ENCODE measurements at regions not wholly inside any gene's neighbourhood (a gene's known extent, or its start where the extent isn't known, plus 50 kb on each side); places are given as distances from the start of the nearest gene placed in this dataset.
A peak's percentile ranks its signal among the peaks of the same experiment; 100 is the strongest.

DNA sequence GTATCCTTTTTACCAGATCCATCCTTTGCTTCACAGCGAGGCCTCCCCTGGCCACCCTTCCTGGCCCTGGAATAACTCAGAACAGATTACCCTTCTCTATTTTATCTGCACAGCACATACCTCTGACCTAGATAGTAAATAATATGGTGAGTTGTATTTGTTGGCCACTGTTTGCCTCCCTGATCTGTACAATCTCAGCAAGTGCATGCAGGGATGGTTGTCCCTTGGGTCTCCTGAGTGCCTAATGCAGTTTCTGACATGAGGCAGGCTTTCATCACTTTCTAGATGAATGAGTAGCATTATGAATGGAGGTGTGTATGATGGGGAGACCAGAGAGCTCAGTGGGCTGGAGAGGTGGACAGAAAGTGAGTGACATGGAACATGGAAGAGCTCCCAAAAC is 525.1 kb upstream of the IGFBP3 start:
- in situ Hi-C loops (cut with HindIII; ENCODE audit: low pct_unique_long_range_greater_than_20kb, low sequenced_read_pairs), result no loop called here
- TF ChIP-seq JUND (IDR thresholded peaks at IDR 0.05; ENCODE audit: low read depth), result no peak
- no peak for DNase-seq (ENCODE audit: low read depth in 1 of 2, low spot score in 1 of 2)

- TF ChIP-seq JUND (IDR thresholded peaks at IDR 0.05; ENCODE audit: low read depth), result no peak
- in situ Hi-C loops (cut with HindIII; ENCODE audit: low pct_unique_long_range_greater_than_20kb, low sequenced_read_pairs), result no loop called here
- DNase-seq (ENCODE audit: low read depth in 1 of 2, low spot score in 1 of 2), result no peak
Observed at GRCh38 chr7:46444256-46444655, 523.2 kb upstream of the IGFBP3 start.

- no peak for TF ChIP-seq JUND (IDR thresholded peaks at IDR 0.05; ENCODE audit: low read depth)
- DNase-seq (ENCODE audit: low read depth in 1 of 2, low spot score in 1 of 2), result no peak
- in situ Hi-C loops (cut with HindIII; ENCODE audit: low pct_unique_long_range_greater_than_20kb, low sequenced_read_pairs), result no loop called here
Observed at GRCh38 chr7:46440186-46440585, 519.1 kb upstream of the IGFBP3 start.

GRCh38 chr7:46432708-46433107 is 511.6 kb upstream of the IGFBP3 start:
- TF ChIP-seq JUND (IDR thresholded peaks at IDR 0.05; ENCODE audit: low read depth), result no peak
- peak in 1 of 2 experiments; percentile 26 for DNase-seq (ENCODE audit: low read depth in 1 of 2, low spot score in 1 of 2)
- in situ Hi-C loops (cut with HindIII; ENCODE audit: low pct_unique_long_range_greater_than_20kb, low sequenced_read_pairs), result no loop called here

- in situ Hi-C loops (cut with HindIII; ENCODE audit: low pct_unique_long_range_greater_than_20kb, low sequenced_read_pairs), result no loop called here
- TF ChIP-seq JUND (IDR thresholded peaks at IDR 0.05; ENCODE audit: low read depth), result no peak
- no peak for DNase-seq (ENCODE audit: low read depth in 1 of 2, low spot score in 1 of 2)
Observed at GRCh38 chr7:46428295-46428694, 507.2 kb upstream of the IGFBP3 start.

DNA sequence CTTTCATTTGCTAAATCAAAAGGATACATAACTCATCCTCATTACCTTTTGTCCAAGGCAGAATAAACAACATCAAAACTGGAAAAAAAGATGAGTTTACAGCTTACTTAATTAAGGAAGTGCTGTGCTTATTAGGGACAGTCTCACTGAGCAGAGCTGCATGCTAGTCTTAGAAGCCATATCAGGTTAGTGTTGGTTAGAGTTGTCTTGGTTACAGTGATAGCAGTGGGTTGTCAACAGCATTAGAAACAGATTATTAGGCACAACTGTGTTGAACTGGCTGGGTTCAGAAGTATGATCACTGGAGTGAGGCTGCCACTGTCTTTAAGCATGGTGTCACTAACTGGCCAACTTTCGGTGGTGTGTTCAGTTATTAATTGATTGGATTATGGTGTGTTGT is 503.9 kb upstream of the IGFBP3 start:
- no peak for DNase-seq (ENCODE audit: low read depth in 1 of 2, low spot score in 1 of 2)

DNA sequence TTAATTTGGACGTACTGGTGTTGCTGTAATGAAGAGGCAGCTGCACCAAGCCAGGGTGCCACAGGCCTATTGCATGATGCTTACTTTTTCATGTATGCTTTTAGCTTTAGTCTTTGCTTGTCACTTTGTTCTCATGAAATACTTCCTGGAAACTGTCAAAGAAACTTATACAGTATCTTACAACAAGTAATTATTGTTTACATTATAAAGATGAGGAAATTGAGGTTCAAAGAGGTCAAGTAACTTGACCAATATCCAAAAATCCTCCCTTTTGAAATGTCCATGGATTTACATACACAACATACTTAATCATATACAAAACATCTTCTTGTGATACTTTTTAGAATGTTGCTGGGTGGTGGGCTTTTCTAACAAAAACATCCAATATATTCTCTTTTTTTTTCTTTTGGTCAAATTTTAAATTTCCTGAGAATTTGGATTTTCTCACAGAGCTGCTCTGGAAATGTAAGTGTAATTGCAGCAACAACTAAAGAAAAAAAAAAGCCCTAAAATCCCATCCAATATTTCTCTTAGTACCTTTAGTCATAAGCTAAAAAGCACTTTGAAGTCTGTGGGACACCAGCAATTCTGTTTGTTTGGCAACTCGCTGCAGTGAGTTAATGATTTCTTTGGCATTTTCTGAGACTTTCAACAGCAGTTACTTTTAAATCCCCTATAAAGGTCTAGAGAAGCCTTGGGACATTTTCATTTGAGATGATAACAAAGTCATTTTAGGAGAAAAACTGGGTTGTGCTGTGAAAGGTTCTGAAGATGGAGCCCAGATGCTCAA is 500.6 kb upstream of the IGFBP3 start:
- DNase-seq (ENCODE audit: low read depth in 1 of 2, low spot score in 1 of 2), result no peak
- in situ Hi-C loops (cut with HindIII; ENCODE audit: low pct_unique_long_range_greater_than_20kb, low sequenced_read_pairs), result no loop called here
- TF ChIP-seq JUND (IDR thresholded peaks at IDR 0.05; ENCODE audit: low read depth), result no peak

More for the DNA sequence above, 503.9 kb upstream of the IGFBP3 start:
- no peak for TF ChIP-seq JUND (IDR thresholded peaks at IDR 0.05; ENCODE audit: low read depth)
- in situ Hi-C loops (cut with HindIII; ENCODE audit: low pct_unique_long_range_greater_than_20kb, low sequenced_read_pairs), result no loop called here

- TF ChIP-seq JUND (IDR thresholded peaks at IDR 0.05; ENCODE audit: low read depth), result no peak
- in situ Hi-C loops (cut with HindIII; ENCODE audit: low pct_unique_long_range_greater_than_20kb, low sequenced_read_pairs), result no loop called here
- no peak for DNase-seq (ENCODE audit: low read depth in 1 of 2, low spot score in 1 of 2)
Observed at GRCh38 chr7:46414946-46415345, 493.9 kb upstream of the IGFBP3 start.

- no peak for TF ChIP-seq JUND (IDR thresholded peaks at IDR 0.05; ENCODE audit: low read depth)
- in situ Hi-C loops (cut with HindIII; ENCODE audit: low pct_unique_long_range_greater_than_20kb, low sequenced_read_pairs), result no loop called here
- no peak for DNase-seq (ENCODE audit: low read depth in 1 of 2, low spot score in 1 of 2)
Observed at GRCh38 chr7:46411236-46411635, 490.2 kb upstream of the IGFBP3 start.

DNA sequence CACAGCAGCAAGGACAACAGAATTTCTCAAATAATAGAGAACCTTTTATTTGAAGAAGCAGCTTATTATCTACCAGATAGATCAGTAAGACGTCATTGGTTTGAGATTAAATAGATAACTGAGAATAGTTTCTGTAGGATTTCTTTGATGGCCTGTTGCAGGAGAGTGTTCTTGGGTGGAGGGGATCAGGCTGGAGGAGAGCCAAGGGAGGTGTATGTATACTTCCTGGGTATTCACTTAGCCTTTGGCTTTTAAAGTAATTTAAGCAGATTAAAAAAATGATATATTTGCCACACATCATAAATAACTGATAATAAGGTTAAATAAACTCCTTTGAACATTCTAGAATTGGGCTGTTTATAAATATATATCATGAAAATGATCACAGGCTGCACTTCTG is 486.1 kb upstream of the IGFBP3 start:
- in situ Hi-C loops (cut with HindIII; ENCODE audit: low pct_unique_long_range_greater_than_20kb, low sequenced_read_pairs), result no loop called here
- no peak for DNase-seq (ENCODE audit: low read depth in 1 of 2, low spot score in 1 of 2)
- no peak for TF ChIP-seq JUND (IDR thresholded peaks at IDR 0.05; ENCODE audit: low read depth)

DNA sequence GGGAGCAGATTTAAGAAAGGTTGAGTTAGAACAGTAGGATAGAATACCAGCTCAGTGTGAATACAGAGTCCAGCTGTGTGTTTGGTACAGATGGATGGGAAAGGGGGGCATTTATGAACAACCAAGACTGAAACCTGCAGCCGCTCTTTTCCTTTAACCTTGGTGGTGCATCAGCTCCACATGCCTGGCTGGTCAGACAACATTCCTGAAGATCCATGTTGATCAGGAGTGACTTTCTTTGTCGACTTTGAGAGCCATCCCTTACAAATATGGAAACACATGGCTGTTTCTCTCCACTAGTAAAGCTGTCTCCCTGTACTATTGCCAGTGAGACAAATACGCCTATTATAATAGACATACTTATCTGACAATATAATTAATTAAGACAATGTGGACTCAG is 476.5 kb upstream of the IGFBP3 start:
- TF ChIP-seq JUND (IDR thresholded peaks at IDR 0.05; ENCODE audit: low read depth), result no peak
- peak in 1 of 2 experiments; percentile 56 for DNase-seq (ENCODE audit: low read depth in 1 of 2, low spot score in 1 of 2)
- in situ Hi-C loops (cut with HindIII; ENCODE audit: low pct_unique_long_range_greater_than_20kb, low sequenced_read_pairs), result no loop called here

DNA sequence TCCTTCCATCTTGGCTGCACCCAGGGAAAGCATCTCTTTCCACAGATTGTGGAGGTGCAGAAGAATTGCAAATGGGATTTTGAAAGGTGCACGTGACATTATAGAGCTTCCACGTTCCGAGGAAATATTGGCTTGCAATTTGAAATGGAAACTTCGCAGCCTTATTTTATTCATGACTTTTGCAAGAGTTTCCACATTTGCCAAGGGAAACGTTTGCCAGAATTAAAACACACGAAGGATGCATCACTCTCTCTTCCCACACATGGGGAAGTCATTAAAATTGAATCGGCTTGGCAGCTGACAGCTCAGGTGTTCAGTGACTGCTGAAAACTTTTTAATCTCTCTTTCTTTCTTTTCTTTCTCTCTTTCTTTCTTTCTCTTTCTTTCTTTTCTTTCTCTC is 475.4 kb upstream of the IGFBP3 start:
- in situ Hi-C loops (cut with HindIII; ENCODE audit: low pct_unique_long_range_greater_than_20kb, low sequenced_read_pairs), result no loop called here
- no peak for TF ChIP-seq JUND (IDR thresholded peaks at IDR 0.05; ENCODE audit: low read depth)

GRCh38 chr7:46393142-46393541 is 472.1 kb upstream of the IGFBP3 start:
- in situ Hi-C loops (cut with HindIII; ENCODE audit: low pct_unique_long_range_greater_than_20kb, low sequenced_read_pairs), result no loop called here
- TF ChIP-seq JUND (IDR thresholded peaks at IDR 0.05; ENCODE audit: low read depth), result no peak
- no peak for DNase-seq (ENCODE audit: low read depth in 1 of 2, low spot score in 1 of 2)

More for the DNA sequence above, 475.4 kb upstream of the IGFBP3 start:
- no peak for DNase-seq (ENCODE audit: low read depth in 1 of 2, low spot score in 1 of 2)
